Activated CD4-positive, CD25-positive, alpha-beta regulatory T cell treated with anti-CD3 and anti-CD28 coated beads, Interleukin-2, amount 50 U/mL, for 16 hours (primary cell): ENCODE measurements at regions not wholly inside any gene's neighbourhood (a gene's known extent, or its start where the extent isn't known, plus 50 kb on each side); places are given as distances from the start of the nearest gene placed in this dataset.
"Not testable (repeated sequence)": the region's sequence is repeated elsewhere in the genome, so short reads cannot be mapped to it uniquely, and the experiment has no call there.

Source experiments
- DNase-seq: peaks from one replicate; pipeline ENCODE4 v3.0.0-alpha.2; 2020; ENCODE audit warnings: low read depth, low spot score

- no peak for DNase-seq
Measured at GRCh38 chr6:4656106-4656505, 120.1 kb upstream of the CDYL start.

DNA sequence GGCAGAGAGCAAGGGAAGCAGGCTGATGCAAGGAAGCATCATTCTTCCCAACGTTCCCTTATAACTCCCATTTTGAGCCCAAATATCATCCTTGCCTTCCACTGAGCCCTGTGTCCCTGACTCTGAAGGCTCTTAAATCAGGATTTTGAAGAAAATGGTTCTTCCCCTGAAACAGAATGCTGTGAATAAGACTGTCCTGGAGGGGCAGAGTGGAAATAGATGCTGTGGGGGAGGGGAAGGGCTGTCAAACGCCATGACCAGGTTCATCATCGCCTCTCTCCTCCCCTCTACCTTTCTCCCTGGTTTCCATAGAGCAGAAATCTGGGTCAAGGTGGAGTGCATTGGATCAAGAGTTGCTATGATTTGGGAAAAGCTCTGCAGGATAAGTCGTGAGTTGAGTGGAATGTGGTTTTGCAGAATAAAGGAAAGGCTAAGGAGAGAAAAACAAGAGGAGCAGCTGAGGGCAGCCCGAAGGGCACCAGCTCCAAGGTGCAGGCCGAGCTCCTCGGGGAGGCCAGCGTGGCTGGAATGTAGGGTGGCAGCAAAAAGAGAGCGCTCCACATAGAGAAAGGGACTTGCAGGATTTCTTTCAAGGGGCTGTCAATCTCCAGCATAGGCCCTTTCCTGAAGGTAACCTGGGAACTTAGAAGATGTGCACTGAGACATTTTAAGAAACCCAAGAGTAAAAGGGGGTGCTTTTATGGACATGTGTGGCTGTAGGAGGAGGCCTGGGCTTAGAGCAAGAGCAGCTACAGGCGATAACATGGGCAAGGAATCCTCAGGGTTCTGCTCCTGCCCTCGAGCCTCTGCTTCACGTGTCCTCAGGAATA is 120.8 kb upstream of the CDYL start:
- no peak for DNase-seq

GRCh38 chr6:4653141-4653540 is 123.1 kb upstream of the CDYL start:
- DNase-seq = no peak

GRCh38 chr6:4651831-4652467 is 124.3 kb upstream of the CDYL start:
- DNase-seq = no peak

GRCh38 chr6:4649728-4650127 is 126.5 kb upstream of the CDYL start:
- DNase-seq = no peak

DNA sequence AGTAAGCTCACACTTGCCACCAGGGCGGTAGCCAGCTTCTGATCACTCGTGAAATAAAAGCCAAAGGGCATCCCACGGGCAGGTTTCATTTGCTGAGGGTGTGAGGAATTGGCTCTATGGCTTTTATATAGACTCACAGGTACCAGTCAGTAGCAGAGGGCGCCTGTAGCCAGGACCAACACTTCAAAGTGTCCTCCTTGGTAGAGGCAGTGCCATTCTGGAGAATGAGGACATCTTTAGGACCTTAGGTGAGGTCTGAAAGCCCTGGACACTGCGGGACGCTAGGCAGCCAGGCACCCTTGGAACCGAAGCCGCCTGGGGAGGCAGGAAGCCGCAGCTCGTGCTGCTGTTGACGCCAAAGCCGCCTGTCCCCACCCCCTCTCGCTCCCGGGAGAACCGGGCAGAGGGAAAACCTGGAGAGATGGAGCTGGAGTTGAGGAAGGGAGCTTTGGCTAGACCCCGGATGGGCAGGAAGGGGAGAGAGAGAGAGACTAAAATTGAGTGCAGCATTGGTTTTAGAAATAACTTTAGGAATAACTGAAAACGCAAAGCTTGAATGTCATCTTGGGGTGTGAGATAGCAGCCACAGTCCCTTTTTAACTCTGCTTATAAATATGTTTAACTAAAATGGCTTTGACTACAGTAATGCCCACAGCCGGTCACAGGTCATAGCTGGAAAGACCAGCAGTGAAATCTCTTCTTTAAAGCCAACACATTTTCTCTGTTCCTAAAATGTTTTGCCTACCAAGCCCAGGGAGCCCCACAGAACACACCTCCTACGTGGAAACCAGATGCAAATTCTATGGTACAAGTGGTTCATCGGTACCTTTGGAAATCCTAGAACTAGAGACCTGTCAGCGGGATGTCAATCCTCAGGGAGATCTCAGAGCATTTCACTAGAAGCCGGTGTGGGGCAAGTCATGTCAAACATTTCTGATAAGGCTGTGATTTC is 128.5 kb upstream of the CDYL start:
- DNase-seq = no peak

GRCh38 chr6:4645713-4646360 is 130.4 kb upstream of the CDYL start:
- no peak for DNase-seq

DNA sequence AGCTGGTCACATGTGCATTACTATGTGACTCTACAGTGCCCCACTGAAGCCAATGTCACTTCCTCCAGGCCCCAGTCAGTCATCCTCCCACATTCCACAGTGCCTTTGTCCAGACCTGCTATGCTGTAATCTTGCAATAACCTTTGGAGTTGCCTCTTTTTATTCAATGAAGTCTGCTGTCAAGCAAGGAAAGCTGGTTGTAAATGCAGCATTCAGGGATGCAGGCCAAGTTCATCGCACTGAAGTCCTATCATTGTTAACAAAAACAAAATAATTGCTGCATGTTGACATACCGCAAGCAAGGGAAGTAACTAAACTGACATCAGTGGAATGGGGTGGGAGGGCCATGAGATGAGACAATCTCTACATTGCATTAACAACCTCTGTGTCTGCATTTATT is 131.2 kb upstream of the CDYL start:
- no peak for DNase-seq

DNA sequence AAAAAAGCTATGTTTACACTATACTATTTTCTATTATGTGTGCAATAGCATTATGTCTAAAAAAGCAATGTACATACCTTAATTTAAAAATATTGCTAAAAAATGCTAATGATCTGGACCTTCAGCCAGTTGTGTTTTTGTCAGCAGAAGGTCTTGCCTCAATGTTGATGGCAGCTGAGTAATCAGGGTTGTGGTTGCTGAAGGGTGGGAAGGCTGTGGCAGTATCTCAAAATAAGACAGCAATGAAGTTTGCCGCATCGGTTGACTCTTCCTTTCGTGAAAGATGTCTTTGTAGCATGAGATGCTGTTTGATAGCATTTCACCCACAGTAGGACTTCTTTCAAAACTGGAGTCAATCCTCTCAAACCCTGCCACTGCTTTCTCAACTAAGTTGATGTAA is 134.7 kb upstream of the CDYL start:
- no peak for DNase-seq

DNA sequence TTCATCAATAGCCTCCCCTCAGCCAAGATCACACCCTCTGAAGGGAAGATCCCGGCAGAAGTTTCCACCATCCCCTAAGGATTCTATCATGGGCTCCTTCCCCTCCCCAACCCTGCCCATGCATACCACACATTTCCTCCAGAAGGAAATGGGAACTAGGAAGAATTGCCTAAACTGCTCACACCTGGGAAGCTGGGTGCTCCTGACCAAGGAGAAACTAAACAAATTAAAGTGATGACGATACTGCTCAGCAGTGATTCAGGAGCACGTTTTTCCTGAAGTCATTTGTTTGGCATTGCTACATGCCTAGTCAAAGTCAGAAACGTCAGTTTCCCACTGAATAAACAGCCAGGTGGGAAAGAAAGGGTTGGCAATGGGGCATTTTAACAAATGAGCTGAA is 136.1 kb upstream of the CDYL start:
- DNase-seq = no peak

GRCh38 chr6:4638641-4639040 is 137.6 kb upstream of the CDYL start:
- DNase-seq = no peak

DNA sequence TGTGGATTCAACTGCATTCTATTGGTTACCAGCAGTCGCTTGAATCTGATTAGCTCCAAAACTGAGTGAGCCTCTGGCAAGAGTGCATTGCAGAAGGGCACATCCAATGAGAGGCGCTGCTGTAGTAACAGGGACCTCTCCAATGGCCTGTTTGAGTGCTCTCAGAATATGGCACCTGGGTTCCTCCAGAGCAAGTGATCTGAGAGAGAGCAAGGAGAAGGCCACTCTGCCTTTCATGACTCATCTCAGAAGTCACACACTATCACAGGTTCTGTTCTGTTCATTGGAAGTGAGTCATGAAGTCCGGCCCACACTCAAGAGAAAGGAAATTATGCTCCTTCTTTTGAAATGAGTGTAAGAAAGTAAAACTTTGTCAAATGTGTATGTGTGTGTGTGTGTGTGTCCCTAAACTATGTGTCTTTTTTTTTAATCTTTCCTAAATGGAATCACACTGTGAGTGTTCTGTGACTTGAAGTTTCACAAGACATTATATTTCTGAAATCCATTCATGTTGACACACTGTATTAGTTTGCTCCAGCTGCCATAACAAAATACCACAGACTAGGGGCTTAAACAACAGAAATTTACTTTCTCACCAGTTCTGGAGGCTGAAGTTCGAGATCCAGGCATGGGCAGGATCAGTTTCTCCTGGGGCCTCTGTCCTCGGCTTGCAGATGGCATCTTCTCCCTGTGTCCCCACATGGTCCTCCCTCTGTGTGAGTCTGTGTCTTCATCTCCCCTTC is 138.3 kb upstream of the CDYL start:
- no peak for DNase-seq

DNA sequence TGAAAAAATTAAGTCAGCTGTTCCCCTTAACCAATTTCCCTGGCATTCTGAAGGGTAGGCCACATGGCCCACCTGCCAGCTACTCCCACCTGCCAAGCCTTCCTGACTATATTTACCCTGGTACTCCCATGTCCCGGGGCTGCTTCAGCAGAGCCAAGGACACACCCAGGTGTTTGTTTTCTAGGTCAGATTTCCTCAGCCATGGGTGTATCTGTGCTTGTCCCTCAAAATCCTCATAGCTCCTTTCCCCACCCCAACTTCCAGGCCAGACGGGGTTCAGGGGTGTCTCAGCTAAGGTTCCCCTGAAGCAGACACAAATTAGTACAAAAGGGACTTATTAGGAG is 139.4 kb upstream of the CDYL start:
- no peak for DNase-seq

DNA sequence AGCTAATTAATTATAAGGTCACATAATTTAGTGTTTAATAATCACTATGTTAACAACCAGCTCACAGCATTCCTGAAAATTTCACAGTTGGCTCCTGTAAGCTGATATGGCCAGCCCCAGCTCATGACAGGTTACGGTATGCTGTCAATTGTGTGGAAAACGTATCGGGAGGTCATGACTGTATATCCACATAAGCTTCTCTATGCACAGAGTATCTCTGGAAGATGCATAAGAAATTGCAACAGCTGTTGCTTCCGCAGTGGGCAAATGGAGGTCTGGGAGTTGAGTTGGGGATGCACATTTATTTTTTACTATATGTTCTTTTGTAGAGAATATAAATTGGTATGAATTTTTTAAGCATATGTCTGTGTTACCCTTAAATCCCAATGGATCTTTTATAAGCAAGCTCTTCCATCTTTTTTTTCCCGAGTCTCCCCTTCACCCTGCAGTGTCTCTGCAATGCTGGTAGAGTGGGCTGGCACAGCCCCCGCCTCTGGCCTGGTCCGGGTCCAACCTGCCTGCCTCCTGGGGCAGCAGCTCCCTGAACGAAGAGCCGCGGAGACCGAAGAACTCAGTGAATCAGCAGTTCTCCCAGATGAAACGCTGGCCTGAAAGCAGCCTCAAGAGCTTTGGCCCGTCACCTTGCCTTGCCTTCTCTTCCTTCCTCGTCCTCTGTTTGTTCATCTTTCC is 139.9 kb upstream of the CDYL start:
- DNase-seq = no peak

GRCh38 chr6:4635666-4636065 is 140.5 kb upstream of the CDYL start:
- no peak for DNase-seq

- DNase-seq = no peak
Measured at GRCh38 chr6:4632421-4632820, 143.8 kb upstream of the CDYL start.

GRCh38 chr6:4629789-4630188 is 146.4 kb upstream of the CDYL start:
- not testable (repeated sequence) for DNase-seq

GRCh38 chr6:4625557-4625956 is 150.6 kb upstream of the CDYL start:
- no peak for DNase-seq

DNA sequence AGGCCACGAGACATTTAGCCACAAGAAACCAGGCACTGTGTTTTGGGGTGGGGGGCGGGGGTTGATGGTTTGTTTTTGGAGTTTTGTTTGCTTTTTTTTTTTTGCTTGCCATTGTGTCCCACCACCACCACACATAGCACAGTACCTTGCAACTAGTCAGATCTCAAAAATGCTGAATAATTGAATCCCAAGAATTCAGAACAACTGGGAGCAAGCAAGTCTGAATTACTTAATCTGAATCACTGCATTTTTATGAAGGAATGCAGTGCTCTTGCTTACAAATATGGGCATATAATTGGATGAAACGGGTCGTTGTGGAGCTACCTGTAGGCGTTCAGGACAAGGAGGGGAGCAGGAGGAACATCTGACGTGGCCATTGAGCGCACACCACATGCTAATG is 151.5 kb upstream of the CDYL start:
- DNase-seq = no peak

GRCh38 chr6:4620284-4621151 is 155.7 kb upstream of the CDYL start:
- DNase-seq = no peak
